Stimulated activated CD8-positive, alpha-beta memory T cell treated with anti-CD3 and anti-CD28 coated beads, Interleukin-4, amount 100 ng/mL, for 4 hours (primary cell): ENCODE measurements at regions not wholly inside any gene's neighbourhood (a gene's known extent, or its start where the extent isn't known, plus 50 kb on each side); places are given as distances from the start of the nearest gene placed in this dataset.
"Not testable (repeated sequence)": the region's sequence is repeated elsewhere in the genome, so short reads cannot be mapped to it uniquely, and the experiment has no call there.

Experiments used
- DNase-seq, 2 donors: peaks; one replicate each; pipeline ENCODE4 v3.0.0-alpha.2; 2020; ENCODE audit warnings: low read depth in 2 of 2, low spot score in 1 of 2

DNA sequence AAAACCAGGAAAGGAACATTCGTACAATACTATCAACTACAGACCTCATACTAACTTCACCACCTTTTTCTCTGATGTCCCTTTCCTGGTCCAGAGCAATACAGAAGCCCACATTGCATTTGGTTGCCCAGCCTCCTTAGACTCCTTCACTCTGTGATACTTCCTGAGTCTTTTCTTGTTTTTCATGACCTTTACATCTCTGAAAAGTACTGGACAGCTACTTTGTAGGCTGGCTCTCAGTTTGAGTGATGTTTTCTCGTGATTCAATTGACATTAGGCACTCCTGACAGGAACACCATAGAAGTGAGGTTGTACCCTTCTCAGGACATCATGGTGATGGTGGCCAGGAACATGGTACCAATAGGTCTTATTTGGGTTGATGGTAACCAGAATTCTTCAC, 185.9 kb upstream of the SLC39A10 start:
- no peak for DNase-seq

DNA sequence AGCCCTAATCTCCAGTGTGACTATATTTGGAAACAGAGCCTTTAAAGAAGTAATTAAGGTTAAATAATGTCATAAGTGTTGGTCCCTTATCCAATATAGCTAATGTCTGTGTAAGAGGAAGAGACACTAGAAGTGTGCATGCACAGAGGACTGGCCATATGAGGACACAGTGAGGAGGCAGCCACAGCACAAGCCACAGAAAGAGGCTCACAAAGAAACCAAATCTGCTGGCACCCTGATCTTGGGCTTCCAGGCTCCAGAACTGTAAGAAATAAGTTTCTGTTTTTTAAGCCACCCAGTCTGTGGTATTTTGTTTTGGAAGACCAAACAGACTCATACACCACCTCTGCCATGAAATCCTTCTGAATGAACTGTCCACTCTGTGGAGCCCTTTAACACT, 186.4 kb upstream of the SLC39A10 start:
- DNase-seq: no peak

DNA sequence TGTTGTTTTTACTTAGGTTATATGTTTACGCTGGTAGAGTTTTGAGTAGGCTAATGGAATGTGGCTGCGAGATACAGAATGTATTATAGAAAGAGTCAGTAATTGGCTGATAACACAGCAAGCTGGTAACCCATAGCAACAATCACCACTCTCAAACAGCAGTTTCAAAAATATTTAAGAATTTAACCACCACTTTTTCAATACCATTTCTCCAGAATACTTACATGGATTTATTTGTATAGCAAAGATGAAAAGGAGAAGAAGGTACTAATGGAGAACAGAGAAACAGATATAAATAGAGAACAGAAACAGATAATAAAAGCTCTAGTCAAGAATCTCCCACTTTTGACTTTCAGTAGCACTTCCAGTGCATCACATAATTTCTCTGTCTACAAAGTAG, 188.3 kb upstream of the SLC39A10 start:
- no peak for DNase-seq

DNA sequence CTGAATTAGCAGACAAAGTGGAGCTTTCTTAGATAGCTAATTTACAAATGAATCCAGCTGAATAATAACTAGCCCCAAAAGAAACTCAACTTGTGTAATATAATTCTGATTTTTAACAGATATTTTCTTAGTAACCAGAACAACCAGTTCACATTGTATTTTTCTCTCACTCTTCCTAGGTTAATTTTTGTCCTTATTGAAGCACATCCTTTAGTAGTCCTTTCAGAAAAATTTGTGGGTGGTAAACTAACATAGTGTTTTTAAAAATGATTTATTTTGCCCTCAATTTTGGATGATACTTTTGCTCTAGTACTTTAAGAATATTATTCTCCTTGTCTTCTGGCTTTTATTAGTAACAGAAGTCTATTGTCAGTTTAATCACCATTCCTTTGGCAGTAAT, 190.6 kb upstream of the SLC39A10 start:
- no peak for DNase-seq

DNA sequence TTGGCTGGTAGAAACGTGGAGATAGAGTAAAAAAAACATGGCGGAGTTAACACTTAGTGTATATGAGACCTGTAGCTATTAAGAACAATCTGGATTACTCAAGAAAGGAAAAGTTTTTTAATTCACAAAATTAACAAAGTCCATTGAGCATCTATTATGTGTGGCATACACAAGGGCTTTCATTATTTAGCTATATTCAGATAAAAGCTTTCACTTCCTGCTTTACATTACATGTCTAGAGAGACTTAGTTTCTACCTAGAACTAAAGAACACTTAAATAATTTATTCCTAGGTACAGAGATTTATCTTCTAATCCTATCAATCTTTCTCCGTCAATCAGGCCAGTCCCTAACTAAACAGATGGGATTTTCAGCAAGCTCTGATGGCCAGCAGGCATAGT, 196.0 kb upstream of the SLC39A10 start:
- no peak for DNase-seq

DNA sequence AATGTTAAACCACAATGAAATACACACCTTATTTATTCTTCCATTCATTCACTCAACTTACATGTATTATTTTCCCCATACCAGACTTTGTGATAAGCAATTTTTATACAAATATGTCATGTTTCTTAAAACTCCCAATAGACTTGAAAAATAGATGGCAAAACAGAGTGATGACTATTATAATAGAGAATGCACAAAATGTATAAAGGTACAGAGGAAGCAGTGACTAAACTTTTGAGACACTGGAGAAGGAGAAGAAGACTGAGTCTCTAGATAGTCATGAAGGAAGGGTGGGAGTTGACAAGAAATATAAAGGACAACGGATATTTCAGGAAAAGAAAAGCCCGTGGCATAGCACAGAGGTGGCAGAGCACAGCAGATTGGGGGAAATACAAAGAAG, 198.1 kb upstream of the SLC39A10 start:
- DNase-seq: no peak

DNA sequence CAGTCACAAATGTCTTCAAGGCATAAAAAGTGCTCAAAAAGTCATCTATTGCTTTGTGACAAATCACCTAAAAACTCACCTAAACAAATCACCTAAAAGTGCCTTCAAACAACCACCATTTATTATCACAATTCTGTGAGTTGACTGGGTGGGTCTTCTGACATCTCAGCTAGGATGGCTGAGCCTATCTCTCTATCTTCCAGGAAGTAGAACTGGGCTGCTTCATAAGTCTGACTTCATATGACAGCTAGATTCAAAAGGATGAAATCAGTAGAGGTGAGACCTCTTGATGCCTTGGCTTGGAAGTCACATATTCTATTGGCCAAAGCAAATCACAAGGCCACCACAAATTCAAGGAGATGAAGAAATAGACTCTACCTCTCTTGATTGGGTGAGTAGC, 199.2 kb upstream of the SLC39A10 start:
- no peak for DNase-seq

DNA sequence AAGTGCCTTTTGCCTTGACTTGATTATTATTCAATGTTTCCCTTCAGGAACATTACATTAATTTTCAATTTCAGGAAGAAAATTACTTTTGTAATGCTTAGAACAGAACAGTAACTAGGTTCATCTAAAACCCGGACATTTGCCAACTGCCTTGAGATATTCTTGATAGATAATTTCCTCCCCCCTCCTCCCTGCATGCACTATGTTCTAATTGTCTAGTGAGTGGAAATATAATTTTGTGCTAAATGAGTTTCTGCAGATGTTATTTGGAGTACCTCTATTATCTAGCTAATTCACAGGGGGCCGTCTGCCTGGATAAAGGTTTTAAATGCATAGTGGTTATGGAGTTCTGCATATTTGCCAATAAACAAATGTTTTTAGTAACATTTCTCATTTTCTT, 200.3 kb upstream of the SLC39A10 start:
- no peak for DNase-seq

DNA sequence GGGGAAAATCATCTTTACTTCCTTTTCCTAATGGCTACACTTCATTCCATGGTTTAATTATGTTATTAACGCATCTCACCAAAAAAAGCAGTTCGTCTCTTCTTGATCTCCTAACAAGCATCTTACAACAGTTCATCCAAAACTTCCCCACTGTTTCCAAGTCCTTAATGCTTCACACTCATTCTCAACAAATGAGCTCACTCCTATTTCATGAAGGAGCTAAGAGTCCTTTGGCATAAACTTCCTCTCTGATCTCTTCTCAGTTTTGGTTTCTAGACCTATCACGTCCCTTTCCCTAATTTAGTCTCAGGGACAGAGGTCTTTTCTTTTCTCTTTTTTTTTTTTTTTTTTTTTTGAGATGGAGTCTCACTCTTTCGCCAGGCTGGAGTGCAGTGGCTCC, 205.9 kb upstream of the SLC39A10 start:
- no peak for DNase-seq

DNA sequence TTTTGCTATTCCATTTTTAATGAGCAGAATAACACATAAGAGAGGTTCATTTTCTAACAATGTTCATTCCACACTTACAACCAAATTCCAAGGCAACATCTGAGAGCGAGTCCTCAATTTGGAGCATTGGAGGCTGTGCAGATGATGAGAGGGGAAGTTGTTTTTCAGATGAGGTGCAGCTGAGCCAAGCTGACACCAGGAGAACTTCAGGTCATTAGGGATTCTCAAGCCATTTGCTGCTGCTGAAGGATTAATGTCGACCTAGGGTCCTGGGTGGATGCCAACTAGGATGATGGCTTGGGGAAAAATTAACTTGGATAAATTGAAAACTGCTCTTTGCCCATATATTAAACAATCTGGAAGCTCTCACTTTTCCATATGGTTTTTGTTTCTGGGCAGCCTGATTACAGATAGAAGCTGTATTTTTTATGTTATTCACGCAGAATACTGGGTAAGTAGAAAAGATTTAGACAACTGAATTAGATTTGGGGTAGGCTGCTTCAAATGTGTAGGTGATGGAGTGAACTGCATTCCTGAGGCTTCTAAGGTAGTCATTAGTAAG, 206.4 kb upstream of the SLC39A10 start:
- DNase-seq: no peak

DNA sequence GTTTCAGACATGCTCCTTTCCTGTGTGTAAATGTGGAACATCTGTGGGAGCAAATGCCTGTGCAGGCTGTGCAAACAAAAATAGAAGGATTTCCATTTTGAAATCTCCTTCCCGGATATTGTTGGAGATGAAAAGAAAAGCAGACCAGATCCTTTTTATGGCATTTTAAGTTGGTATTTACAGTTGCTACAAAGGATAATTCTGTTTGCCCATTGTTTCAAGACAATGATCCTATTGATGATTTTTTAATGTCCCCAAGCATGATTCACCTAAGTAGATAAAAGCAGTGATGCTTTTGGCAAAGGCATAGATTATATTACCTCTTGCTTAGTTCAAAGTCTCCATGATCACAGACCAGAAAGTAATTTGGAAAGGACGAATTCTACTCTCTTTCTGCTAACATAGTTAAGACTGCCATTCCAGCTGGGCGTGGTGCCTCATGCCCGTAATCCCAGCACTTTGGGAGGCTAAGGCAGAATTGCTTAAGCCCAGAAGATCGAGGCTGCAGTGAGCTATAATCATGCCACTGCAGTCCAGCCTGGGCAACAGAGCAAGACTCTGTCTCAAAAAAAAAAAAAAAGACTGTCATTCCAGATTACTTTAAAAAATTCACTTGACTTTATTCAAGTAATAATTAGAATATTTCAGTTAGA, 209.6 kb upstream of the SLC39A10 start:
- DNase-seq: no peak

DNA sequence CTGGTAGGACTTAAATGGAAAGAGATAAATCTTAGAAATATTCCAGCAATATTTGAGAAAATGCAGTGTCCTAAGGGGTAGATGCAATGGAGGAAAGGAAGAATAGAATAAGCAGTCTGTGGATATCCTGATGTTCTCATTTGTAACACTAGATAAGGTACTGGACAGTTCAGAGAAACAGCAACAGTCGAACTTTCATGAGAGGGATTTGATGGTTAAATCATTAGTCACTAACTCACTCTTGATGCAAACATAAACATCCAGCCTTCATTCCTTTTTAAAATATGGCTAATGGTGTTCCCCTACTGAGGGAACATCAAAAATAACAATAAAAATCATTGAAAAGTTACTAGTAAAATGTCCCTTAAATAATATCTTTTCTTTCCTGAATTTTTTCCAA, 211.4 kb upstream of the SLC39A10 start:
- DNase-seq: no peak

DNA sequence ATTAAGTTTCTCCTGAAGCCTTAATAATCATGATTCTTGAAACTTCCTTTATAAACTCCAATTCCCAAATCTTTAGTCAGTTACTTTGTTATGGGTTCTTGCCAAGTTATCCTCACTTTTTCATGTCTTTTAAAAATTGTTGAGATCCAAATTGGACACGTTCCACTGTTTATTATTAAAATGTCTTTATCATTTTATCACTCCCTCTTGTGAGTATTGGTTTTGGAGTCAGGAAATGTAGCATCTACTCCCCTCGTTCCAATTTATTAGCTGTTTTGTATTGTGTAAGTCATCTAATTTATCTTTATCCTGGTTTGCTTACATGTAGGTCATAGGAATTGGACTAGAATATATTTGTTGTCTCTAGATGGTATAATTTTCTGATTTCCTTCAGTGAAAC, 213.1 kb upstream of the SLC39A10 start:
- no peak for DNase-seq

DNA sequence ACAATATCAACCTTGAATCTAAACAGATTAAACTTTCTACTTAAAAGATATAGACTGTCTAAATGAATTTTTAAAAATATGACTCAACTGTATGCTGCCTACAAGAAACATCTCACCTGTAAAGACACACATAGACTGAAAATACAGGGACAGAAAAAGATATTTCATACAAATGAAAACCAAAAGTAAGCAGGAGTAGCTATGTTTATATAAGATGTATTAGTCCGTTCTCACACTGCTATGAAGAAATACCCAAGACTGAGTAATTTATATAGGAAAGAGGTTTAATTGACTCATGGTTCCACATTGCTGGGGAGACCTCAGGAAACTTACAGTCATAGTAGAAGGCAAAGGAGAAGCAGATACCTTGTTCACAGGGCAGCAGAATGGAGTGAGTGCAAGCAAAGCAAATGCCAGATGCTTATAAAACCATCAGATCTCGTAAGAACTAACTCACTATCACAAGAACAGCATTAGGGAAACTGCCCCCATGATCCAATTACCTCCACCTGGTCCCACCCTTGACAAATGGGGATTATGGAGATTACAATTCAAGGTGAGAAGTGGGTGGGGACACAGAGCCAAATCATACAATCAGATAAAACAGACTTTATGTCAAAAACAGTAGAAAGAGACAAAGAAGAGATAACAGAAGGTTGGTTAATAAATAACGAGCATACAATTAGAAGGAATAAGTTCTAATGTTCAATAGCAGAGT, 214.4 kb upstream of the SLC39A10 start:
- DNase-seq: no peak

DNA sequence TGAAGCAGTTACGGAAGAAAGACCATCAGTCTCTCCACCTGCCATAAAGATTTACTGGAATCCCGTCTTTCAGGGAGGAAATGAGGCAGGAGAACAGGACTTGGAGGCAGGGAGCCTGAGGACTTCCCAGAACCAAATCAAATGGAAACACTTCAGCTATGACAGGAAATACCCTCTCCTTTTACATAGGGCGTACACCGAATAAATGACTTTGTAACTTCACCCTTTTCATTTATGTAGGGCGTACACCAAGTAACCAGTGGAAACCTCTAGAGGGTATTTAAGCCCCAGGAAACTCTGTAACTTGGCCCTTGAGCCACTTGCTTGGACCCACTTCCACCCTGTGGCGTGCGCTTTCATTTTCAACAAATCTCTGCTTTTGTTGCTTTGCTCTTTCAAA, 218.3 kb upstream of the SLC39A10 start:
- no peak for DNase-seq

DNA sequence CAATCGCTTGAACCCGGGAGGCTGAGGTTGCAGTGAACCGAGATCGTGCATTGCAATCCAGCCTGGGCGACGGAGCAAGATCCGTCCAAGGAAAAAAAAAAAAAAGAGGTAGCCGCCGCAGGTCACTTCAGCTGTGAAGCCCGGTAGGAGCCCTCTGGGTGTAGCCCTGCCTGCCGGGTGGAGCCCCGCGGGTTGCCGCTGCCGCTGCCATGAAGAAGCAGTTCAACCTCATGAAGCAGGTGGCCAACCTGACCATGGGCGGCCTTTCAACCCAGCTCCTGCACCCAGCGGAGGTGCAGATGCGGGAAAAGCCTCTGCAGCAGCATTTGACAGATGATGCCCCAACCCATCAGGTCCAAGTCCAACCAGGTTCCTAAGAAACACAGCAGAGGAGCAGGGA, 219.5 kb upstream of the SLC39A10 start:
- no peak for DNase-seq

DNA sequence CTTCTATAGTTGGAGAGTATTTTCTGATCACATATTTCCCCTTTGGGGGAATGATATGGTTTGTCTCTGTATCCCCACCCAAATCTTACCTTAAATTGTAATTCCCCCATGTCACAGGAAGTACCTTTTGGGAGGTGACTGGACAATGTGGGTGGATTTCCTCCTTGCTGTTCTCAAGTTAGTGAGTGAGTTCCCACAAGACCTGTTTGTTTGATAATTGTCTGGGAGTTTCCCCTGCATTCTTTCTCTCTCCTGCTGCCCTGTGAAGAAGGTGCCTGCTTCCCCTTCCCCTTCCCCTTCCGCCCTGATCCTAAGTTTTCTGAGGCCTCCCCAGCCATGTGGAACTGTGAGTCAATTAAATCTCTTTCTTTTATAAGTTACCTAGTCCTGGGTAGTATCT, 222.7 kb upstream of the SLC39A10 start:
- DNase-seq: no peak

DNA sequence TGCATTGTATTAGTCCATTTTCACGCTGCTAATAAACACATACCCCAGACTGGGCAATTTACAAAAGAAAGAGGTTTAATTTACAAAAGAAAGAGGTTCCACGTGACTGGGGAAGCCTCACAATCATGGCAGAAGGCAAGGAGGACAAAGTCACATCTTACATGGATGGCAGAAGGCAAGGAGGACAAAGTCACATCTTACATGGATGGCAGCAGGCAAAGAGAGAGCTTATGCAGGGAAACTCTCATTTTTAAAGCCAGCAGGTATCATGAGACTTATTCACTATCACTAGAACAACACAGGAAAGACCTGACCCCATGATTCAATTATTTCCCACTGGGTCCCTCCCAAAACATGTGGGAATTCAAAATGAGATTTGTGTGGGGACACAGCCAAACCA, 223.3 kb upstream of the SLC39A10 start:
- not testable (repeated sequence) for DNase-seq

DNA sequence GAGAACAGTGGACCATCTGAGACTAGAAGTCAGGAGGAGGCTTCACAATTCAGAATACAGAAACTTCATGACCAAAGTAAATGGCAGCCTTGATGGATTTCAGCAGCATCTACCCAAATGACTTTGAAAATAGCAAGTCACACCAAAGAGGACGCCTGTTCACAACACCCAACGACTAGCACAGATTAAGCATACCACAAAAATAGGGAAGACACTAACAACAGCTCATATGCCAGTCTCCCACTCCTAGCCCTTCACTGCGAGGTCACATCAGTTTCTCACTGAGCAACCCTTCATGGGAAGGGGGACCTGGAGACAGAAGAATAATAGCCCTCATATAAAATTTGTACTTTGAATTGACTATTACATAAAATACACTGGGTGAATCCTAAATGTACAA, 228.4 kb upstream of the SLC39A10 start:
- no peak for DNase-seq

DNA sequence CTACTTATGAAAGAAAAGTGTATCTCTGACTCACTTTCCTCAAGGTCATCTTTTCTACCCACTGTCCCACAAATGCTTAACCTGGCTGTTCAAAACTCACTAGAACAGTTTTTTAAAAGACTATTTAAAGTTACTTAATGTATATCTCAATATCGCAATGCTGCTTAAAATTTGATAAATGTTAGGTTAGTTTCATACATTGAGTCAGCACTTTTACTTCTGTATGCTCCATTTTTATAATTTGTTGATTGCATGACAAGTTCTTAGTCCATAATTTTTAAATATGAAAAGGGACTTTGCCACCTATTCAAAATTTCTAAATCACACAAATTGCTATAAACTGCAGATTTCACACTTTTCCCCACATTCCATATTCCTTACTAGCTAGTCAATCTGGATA, 231.7 kb upstream of the SLC39A10 start:
- no peak for DNase-seq

DNA sequence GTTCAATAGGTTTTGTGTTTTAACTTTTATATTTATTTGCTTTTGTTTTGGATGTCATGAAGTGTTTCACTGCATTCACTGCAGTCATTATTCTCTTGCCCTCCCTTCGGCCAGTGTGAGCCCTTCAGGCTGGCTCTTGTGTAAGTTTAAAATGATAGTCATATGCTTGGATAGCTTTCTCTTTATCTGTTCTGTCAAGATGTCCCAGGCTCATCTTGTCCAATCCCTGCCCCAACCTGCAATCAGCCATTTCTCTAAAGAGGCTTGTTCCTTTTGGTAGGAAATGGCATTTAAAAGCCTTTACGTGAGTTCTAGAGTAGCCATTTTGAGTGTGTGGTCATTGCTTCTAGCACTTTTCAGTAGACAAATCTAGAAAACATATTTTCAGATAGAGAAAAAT, 238.0 kb upstream of the SLC39A10 start:
- DNase-seq: no peak

DNA sequence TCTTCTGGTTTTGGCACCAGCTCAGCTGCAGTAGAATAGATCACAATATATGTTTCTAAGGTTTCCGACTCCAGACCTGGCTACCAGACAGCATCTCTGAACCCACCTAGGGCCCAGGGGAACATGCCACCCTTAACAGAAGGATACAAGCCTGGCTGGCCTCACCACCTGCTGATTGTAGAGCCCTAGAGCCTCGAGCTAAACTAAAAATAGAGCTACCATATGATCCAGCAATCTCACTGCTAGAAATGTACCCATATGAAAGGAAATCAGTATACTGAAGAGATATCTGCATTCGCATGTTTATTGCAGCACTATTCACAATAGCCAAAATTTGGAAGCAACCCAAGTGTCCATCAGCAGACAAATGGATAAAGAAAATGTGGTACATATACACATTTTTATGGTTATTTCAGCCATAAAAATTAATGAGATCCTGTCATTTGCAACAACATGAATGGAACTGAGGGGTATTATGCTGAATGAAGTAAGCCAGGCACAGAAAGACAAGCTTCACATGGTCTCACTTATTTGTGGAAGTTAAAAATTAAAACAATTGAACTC, 242.4 kb upstream of the SLC39A10 start:
- DNase-seq: no peak

DNA sequence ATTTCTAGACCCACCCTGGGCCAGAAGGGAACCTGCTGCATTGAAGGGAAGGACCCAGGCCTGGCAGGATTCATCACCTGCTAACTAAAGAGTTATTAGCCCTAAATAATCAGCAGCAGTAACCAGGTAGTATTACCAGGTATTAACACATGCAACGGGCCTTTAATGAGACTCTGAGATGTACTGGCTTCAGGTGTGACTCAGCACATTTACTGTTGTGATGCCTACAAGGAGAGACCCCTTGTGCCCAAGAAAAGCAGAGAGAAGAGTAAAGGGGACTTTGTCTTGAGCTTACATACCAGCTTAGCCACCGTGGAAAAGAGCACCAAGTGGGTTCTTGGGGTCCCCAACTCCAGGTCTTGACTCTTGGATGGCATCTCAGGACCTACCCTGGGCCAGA, 243.1 kb upstream of the SLC39A10 start:
- DNase-seq: no peak
